Left ventricle myocardium inferior (tissue), 1 donor: ENCODE measurements at regions not wholly inside any gene's neighbourhood (a gene's known extent, or its start where the extent isn't known, plus 50 kb on each side); places are given as distances from the start of the nearest gene placed in this dataset.

Experiments used
- DNase-seq: peaks from one replicate; pipeline ENCODE4 v3.0.0-alpha.2; 2020
- H3K27ac ChIP-seq: fragments of 200-600 bp; replicated peaks from 2 replicates; pipeline ENCODE4 v1.8.0; 2021
- H3K27me3 ChIP-seq: fragments of 200-600 bp; 2 replicates; pipeline ENCODE4 v1.8.0; 2021; ENCODE audit warnings: low read depth
- H3K36me3 ChIP-seq: fragments of 200-600 bp; 2 replicates; pipeline ENCODE4 v1.8.0; 2021
- H3K4me1 ChIP-seq: fragments of 200-600 bp; 2 replicates; pipeline ENCODE4 v1.8.0; 2021
- H3K4me3 ChIP-seq: fragments of 200-600 bp; 2 replicates; pipeline ENCODE4 v1.8.0; 2021; ENCODE audit warnings: mild to moderate bottlenecking, moderate library complexity
- H3K9me3 ChIP-seq: fragments of 200-600 bp; replicated peaks from 2 replicates; pipeline ENCODE4 v1.8.0; 2021
- intact Hi-C: fragments of 100-400 bp; cut with micrococcal nuclease; formaldehyde crosslinking; loops from one replicate; pipeline ENCODE4 v1.11.0; 2022
- TF ChIP-seq, protein P1 (sequence below): fragments of 200-600 bp; IDR thresholded peaks from 2 replicates; pipeline ENCODE4 v1.8.0; 2021; ENCODE audit warnings: antibody characterized with exemption, mild to moderate bottlenecking, borderline replicate concordance
- donor health status: DM: no; HTN: yes; CAD: no; lungs with severe emphysema.

GRCh38 chr9:108072740-108073139 lies 583.2 kb upstream of the KLF4 start:
- intact Hi-C loops, result no loop called here
- no peak for DNase-seq
- no peaks in the 10 kb centered on the region for H3K4me1 ChIP-seq
- no peaks in the 10 kb centered on the region for H3K27me3 ChIP-seq
- no peak overlapping the region for H3K4me3 ChIP-seq
- H3K9me3 ChIP-seq, result no peaks in the 10 kb centered on the region
- no peaks in the 10 kb centered on the region for H3K36me3 ChIP-seq
- TF ChIP-seq, protein P1, sequence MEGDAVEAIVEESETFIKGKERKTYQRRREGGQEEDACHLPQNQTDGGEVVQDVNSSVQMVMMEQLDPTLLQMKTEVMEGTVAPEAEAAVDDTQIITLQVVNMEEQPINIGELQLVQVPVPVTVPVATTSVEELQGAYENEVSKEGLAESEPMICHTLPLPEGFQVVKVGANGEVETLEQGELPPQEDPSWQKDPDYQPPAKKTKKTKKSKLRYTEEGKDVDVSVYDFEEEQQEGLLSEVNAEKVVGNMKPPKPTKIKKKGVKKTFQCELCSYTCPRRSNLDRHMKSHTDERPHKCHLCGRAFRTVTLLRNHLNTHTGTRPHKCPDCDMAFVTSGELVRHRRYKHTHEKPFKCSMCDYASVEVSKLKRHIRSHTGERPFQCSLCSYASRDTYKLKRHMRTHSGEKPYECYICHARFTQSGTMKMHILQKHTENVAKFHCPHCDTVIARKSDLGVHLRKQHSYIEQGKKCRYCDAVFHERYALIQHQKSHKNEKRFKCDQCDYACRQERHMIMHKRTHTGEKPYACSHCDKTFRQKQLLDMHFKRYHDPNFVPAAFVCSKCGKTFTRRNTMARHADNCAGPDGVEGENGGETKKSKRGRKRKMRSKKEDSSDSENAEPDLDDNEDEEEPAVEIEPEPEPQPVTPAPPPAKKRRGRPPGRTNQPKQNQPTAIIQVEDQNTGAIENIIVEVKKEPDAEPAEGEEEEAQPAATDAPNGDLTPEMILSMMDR, result no peak
- no peak overlapping the region for H3K27ac ChIP-seq

DNA sequence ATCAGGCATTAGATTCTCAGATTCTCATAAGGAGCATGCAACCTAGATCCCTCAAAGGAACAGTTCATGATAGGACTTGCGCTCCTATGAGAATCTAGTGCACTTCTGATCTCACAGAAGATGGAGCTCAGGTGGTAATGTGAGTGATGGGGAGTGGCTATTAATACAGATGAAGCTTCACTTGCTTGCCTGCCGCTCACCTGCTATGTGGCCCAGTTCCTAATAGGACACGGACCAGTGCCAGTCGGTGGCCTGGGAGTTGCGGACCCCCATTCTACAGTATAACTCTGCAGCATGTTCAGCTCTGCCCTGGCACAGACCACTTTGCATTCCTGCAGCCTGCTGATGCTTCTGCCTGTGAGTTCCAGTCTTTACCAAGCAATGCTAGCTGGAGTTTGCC lies 581.3 kb upstream of the KLF4 start:
- no peak for DNase-seq
- H3K9me3 ChIP-seq, result peaks cover 1% of the 10 kb centered on the region
- H3K4me1 ChIP-seq, result no peaks in the 10 kb centered on the region
- H3K4me3 ChIP-seq, result no peak overlapping the region
- intact Hi-C loops, result no loop called here
- no peaks in the 10 kb centered on the region for H3K36me3 ChIP-seq
- TF ChIP-seq, protein P1, result no peak
- H3K27me3 ChIP-seq, result no peaks in the 10 kb centered on the region
- no peak overlapping the region for H3K27ac ChIP-seq

- H3K4me3 ChIP-seq, result no peak overlapping the region
- H3K27ac ChIP-seq, result no peak overlapping the region
- intact Hi-C loops, result no loop called here
- no peaks in the 10 kb centered on the region for H3K4me1 ChIP-seq
- H3K27me3 ChIP-seq, result no peaks in the 10 kb centered on the region
- H3K9me3 ChIP-seq, result peaks cover 5% of the 10 kb centered on the region
- no peaks in the 10 kb centered on the region for H3K36me3 ChIP-seq
- DNase-seq, result no peak
- TF ChIP-seq, protein P1, result no peak
Observed at GRCh38 chr9:108069991-108070390, 580.4 kb upstream of the KLF4 start.

- no peak for DNase-seq
- Histone ChIP-seq H3K27ac (no peak overlapping the region), H3K4me3 (no peak overlapping the region), H3K4me1 (no peaks in the 10 kb centered on the region), H3K27me3 (no peaks in the 10 kb centered on the region), H3K9me3 (peaks cover 5% of the 10 kb centered on the region), H3K36me3 (no peaks in the 10 kb centered on the region)
- intact Hi-C loops, result no loop called here
- TF ChIP-seq, protein P1, result no peak
Observed at GRCh38 chr9:108062680-108063079, 573.1 kb upstream of the KLF4 start.

- no peaks in the 10 kb centered on the region for H3K9me3 ChIP-seq
- no peak for DNase-seq
- H3K36me3 ChIP-seq, result no peaks in the 10 kb centered on the region
- H3K4me3 ChIP-seq, result no peak overlapping the region
- H3K27me3 ChIP-seq, result no peaks in the 10 kb centered on the region
- no peak overlapping the region for H3K27ac ChIP-seq
- peaks cover 14% of the 10 kb centered on the region for H3K4me1 ChIP-seq
- TF ChIP-seq, protein P1, result no peak
- intact Hi-C loops, result no loop called here
Observed at GRCh38 chr9:108060175-108060574, 570.6 kb upstream of the KLF4 start.
